ENCODE measurements at regions not wholly inside any gene's neighbourhood (a gene's known extent, or its start where the extent isn't known, plus 50 kb on each side); places are given as distances from the start of the nearest gene placed in this dataset.

GRCh38 chr5:117680426-117680825 lies 1105.8 kb upstream of the SEMA6A start:
- H3K23ac ChIP-seq (ENCODE audit: low read depth, low read length, poor library complexity), result no peak overlapping the region
- no peak overlapping the region for H3K4me2 ChIP-seq (ENCODE audit: insufficient read depth, low read length, poor library complexity, severe bottlenecking)
- no peak overlapping the region for H2BK120ac ChIP-seq (ENCODE audit: low read depth, low read length)
- H3K4me1 ChIP-seq (ENCODE audit: control insufficient read depth in 2 of 2, insufficient read depth in 1 of 2, low read depth in 1 of 2, low read length in 2 of 2), result peaks cover 0 to 6% of the 10 kb centered on the region in 2 donors
- H3K14ac ChIP-seq (ENCODE audit: low read length), result no peak overlapping the region
- H4K91ac ChIP-seq (ENCODE audit: low read depth, low read length, poor library complexity), result no peak overlapping the region
- no peak overlapping the region for H2BK5ac ChIP-seq (ENCODE audit: low read length)
- no peak overlapping the region for H2BK12ac ChIP-seq (ENCODE audit: low read length)
- DNase-seq (ENCODE audit: low spot score), result no peak
- no peak overlapping the region for H3K27ac ChIP-seq (replicated peaks; ENCODE audit: low read length)
- no peak overlapping the region for H2BK15ac ChIP-seq (ENCODE audit: low read length)
- no peak overlapping the region for H3K18ac ChIP-seq (ENCODE audit: low read length)
- no peak overlapping the region for H2AK5ac ChIP-seq (ENCODE audit: low read depth, low read length)
- H2AFZ ChIP-seq (ENCODE audit: low read length), result no peak overlapping the region
- no peak overlapping the region for H3K4ac ChIP-seq (ENCODE audit: low read length)
- H4K8ac ChIP-seq (ENCODE audit: low read depth, low read length), result no peak overlapping the region
- H3K79me1 ChIP-seq (ENCODE audit: low read depth, low read length), result no peaks in the 10 kb centered on the region
- no CpG with 5 or more reads among the region's 1 CpG for WGBS, 2 donors (ENCODE audit: extremely low coverage in 2 of 2, insufficient read length in 2 of 2, insufficient replicate concordance in 1 of 2)
- no peaks in the 10 kb centered on the region for H3K9me3 ChIP-seq (replicated peaks in 1 of 2; ENCODE audit: control insufficient read depth in 2 of 2, insufficient read depth in 1 of 2, low read depth in 1 of 2, low read length in 2 of 2)
- no peak overlapping the region for H3K9ac ChIP-seq (ENCODE audit: low read depth, low read length, poor library complexity)
- H3K27me3 ChIP-seq (ENCODE audit: control insufficient read depth in 3 of 3, insufficient read depth in 3 of 3, low read depth in 1 of 3, low read length in 3 of 3), result no peaks in the 10 kb centered on the region
- no peaks in the 10 kb centered on the region for H3K36me3 ChIP-seq (replicated peaks in 1 of 2; ENCODE audit: control insufficient read depth in 2 of 2, insufficient read depth in 2 of 2, low read length in 2 of 2)
- no peak overlapping the region for H3K4me3 ChIP-seq (ENCODE audit: low read length in 2 of 2)

- no peak overlapping the region for H3K4me3 ChIP-seq (ENCODE audit: low read length in 2 of 2)
- H3K14ac ChIP-seq (ENCODE audit: low read length), result no peak overlapping the region
- no peak overlapping the region for H4K8ac ChIP-seq (ENCODE audit: low read depth, low read length)
- H3K27ac ChIP-seq (replicated peaks; ENCODE audit: low read length), result no peak overlapping the region
- H3K9me3 ChIP-seq (replicated peaks in 1 of 2; ENCODE audit: control insufficient read depth in 2 of 2, insufficient read depth in 1 of 2, low read depth in 1 of 2, low read length in 2 of 2), result no peaks in the 10 kb centered on the region
- H3K36me3 ChIP-seq (replicated peaks in 1 of 2; ENCODE audit: control insufficient read depth in 2 of 2, insufficient read depth in 2 of 2, low read length in 2 of 2), result no peaks in the 10 kb centered on the region
- H2AK5ac ChIP-seq (ENCODE audit: low read depth, low read length), result no peak overlapping the region
- no peak overlapping the region for H2BK12ac ChIP-seq (ENCODE audit: low read length)
- no CpG with 5 or more reads among the region's 4 CpGs for WGBS, 2 donors (ENCODE audit: extremely low coverage in 2 of 2, insufficient read length in 2 of 2, insufficient replicate concordance in 1 of 2)
- H4K91ac ChIP-seq (ENCODE audit: low read depth, low read length, poor library complexity), result no peak overlapping the region
- DNase-seq (ENCODE audit: low spot score), result no peak
- H2BK15ac ChIP-seq (ENCODE audit: low read length), result no peak overlapping the region
- no peak overlapping the region for H3K23ac ChIP-seq (ENCODE audit: low read depth, low read length, poor library complexity)
- H3K27me3 ChIP-seq (ENCODE audit: control insufficient read depth in 3 of 3, insufficient read depth in 3 of 3, low read depth in 1 of 3, low read length in 3 of 3), result no peaks in the 10 kb centered on the region
- no peak overlapping the region for H3K18ac ChIP-seq (ENCODE audit: low read length)
- H3K4ac ChIP-seq (ENCODE audit: low read length), result no peak overlapping the region
- H3K4me2 ChIP-seq (ENCODE audit: insufficient read depth, low read length, poor library complexity, severe bottlenecking), result no peak overlapping the region
- H2BK120ac ChIP-seq (ENCODE audit: low read depth, low read length), result no peak overlapping the region
- H2AFZ ChIP-seq (ENCODE audit: low read length), result no peak overlapping the region
- H3K9ac ChIP-seq (ENCODE audit: low read depth, low read length, poor library complexity), result no peak overlapping the region
- no peaks in the 10 kb centered on the region for H3K79me1 ChIP-seq (ENCODE audit: low read depth, low read length)
- peaks cover 0 to 6% of the 10 kb centered on the region in 2 donors for H3K4me1 ChIP-seq (ENCODE audit: control insufficient read depth in 2 of 2, insufficient read depth in 1 of 2, low read depth in 1 of 2, low read length in 2 of 2)
- no peak overlapping the region for H2BK5ac ChIP-seq (ENCODE audit: low read length)
These were observed 1104.4 kb upstream of the SEMA6A start for GRCh38 chr5:117679046-117679445.

DNA sequence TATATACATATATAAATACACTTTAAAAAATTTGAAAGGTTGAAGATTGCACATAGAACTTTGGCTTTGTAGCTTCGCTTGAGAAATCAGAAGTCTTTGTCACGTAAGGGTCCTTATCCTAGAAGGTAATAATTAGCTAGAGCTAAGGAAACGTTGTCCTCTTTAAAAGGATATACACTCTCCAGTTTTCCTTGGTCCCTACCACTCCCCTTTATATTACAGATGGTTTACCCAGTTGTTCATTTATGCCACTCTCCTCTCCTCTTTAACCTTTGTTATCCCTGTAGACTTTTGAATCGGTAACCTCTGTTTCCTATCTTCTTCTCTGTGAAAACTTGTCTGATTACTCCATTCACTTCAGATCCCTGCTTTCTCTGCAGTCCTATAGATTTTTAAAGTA lies 1101.0 kb upstream of the SEMA6A start:
- no peak overlapping the region for H2AK5ac ChIP-seq (ENCODE audit: low read depth, low read length)
- DNase-seq (ENCODE audit: low spot score), result no peak
- no peak overlapping the region for H3K4ac ChIP-seq (ENCODE audit: low read length)
- no peak overlapping the region for H3K18ac ChIP-seq (ENCODE audit: low read length)
- no peak overlapping the region for H3K14ac ChIP-seq (ENCODE audit: low read length)
- H2BK15ac ChIP-seq (ENCODE audit: low read length), result no peak overlapping the region
- H2AFZ ChIP-seq (ENCODE audit: low read length), result no peak overlapping the region
- H3K27me3 ChIP-seq (ENCODE audit: control insufficient read depth in 3 of 3, insufficient read depth in 3 of 3, low read depth in 1 of 3, low read length in 3 of 3), result no peaks in the 10 kb centered on the region
- no peak overlapping the region for H2BK5ac ChIP-seq (ENCODE audit: low read length)
- no peak overlapping the region for H2BK120ac ChIP-seq (ENCODE audit: low read depth, low read length)
- no peak overlapping the region for H2BK12ac ChIP-seq (ENCODE audit: low read length)
- H3K36me3 ChIP-seq (replicated peaks in 1 of 2; ENCODE audit: control insufficient read depth in 2 of 2, insufficient read depth in 2 of 2, low read length in 2 of 2), result no peaks in the 10 kb centered on the region
- no peak overlapping the region for H3K27ac ChIP-seq (replicated peaks; ENCODE audit: low read length)
- no peak overlapping the region for H3K23ac ChIP-seq (ENCODE audit: low read depth, low read length, poor library complexity)
- no peak overlapping the region for H3K4me3 ChIP-seq (ENCODE audit: low read length in 2 of 2)
- H4K8ac ChIP-seq (ENCODE audit: low read depth, low read length), result no peak overlapping the region
- no peaks in the 10 kb centered on the region for H3K79me1 ChIP-seq (ENCODE audit: low read depth, low read length)
- no peaks in the 10 kb centered on the region for H3K9me3 ChIP-seq (replicated peaks in 1 of 2; ENCODE audit: control insufficient read depth in 2 of 2, insufficient read depth in 1 of 2, low read depth in 1 of 2, low read length in 2 of 2)
- H4K91ac ChIP-seq (ENCODE audit: low read depth, low read length, poor library complexity), result no peak overlapping the region
- no peak overlapping the region for H3K4me2 ChIP-seq (ENCODE audit: insufficient read depth, low read length, poor library complexity, severe bottlenecking)
- H3K4me1 ChIP-seq (ENCODE audit: control insufficient read depth in 2 of 2, insufficient read depth in 1 of 2, low read depth in 1 of 2, low read length in 2 of 2), result no peaks in the 10 kb centered on the region
- no peak overlapping the region for H3K9ac ChIP-seq (ENCODE audit: low read depth, low read length, poor library complexity)
- WGBS, 2 donors (ENCODE audit: extremely low coverage in 2 of 2, insufficient read length in 2 of 2, insufficient replicate concordance in 1 of 2), result no CpG with 5 or more reads among the region's 4 CpGs

- Histone ChIP-seq H4K91ac (ENCODE audit: low read depth, low read length, poor library complexity) (no peak overlapping the region), H3K9me3 (replicated peaks in 1 of 2; ENCODE audit: control insufficient read depth in 2 of 2, insufficient read depth in 1 of 2, low read depth in 1 of 2, low read length in 2 of 2) (no peaks in the 10 kb centered on the region), H2BK12ac (ENCODE audit: low read length) (no peak overlapping the region), H2BK15ac (ENCODE audit: low read length) (no peak overlapping the region), H3K14ac (ENCODE audit: low read length) (no peak overlapping the region), H3K79me1 (ENCODE audit: low read depth, low read length) (no peaks in the 10 kb centered on the region), H3K27me3 (ENCODE audit: control insufficient read depth in 3 of 3, insufficient read depth in 3 of 3, low read depth in 1 of 3, low read length in 3 of 3) (no peaks in the 10 kb centered on the region), H2AK5ac (ENCODE audit: low read depth, low read length) (no peak overlapping the region), H3K4me2 (ENCODE audit: insufficient read depth, low read length, poor library complexity, severe bottlenecking) (no peak overlapping the region), H4K8ac (ENCODE audit: low read depth, low read length) (no peak overlapping the region), H2AFZ (ENCODE audit: low read length) (no peak overlapping the region), H3K36me3 (replicated peaks in 1 of 2; ENCODE audit: control insufficient read depth in 2 of 2, insufficient read depth in 2 of 2, low read length in 2 of 2) (no peaks in the 10 kb centered on the region), H2BK120ac (ENCODE audit: low read depth, low read length) (no peak overlapping the region), H3K9ac (ENCODE audit: low read depth, low read length, poor library complexity) (no peak overlapping the region), H2BK5ac (ENCODE audit: low read length) (no peak overlapping the region), H3K27ac (replicated peaks; ENCODE audit: low read length) (no peak overlapping the region), H3K4ac (ENCODE audit: low read length) (no peak overlapping the region), H3K23ac (ENCODE audit: low read depth, low read length, poor library complexity) (no peak overlapping the region), H3K4me1 (ENCODE audit: control insufficient read depth in 2 of 2, insufficient read depth in 1 of 2, low read depth in 1 of 2, low read length in 2 of 2) (peaks cover 2 to 3% of the 10 kb centered on the region in 2 donors), H3K18ac (ENCODE audit: low read length) (no peak overlapping the region), H3K4me3 (ENCODE audit: low read length in 2 of 2) (no peak overlapping the region)
- no peak for DNase-seq (ENCODE audit: low spot score)
- no CpG with 5 or more reads among the region's 1 CpG for WGBS, 2 donors (ENCODE audit: extremely low coverage in 2 of 2, insufficient read length in 2 of 2, insufficient replicate concordance in 1 of 2)
These were observed 1096.9 kb upstream of the SEMA6A start for GRCh38 chr5:117671551-117671950.

Data from neuronal stem cell (in vitro differentiated cells).